Mesodermal cell (in vitro differentiated cells): ENCODE measurements at regions not wholly inside any gene's neighbourhood (a gene's known extent, or its start where the extent isn't known, plus 50 kb on each side); places are given as distances from the start of the nearest gene placed in this dataset.

ENCODE experiments used
- H3K27ac ChIP-seq: 2 replicates; pipeline ENCODE4 v1.7.0; 2013; ENCODE audit warnings: mild to moderate bottlenecking, low read depth, low read length, moderate library complexity; ENCODE audit not compliant: severe bottlenecking
- H3K36me3 ChIP-seq: 2 replicates; pipeline ENCODE4 v1.7.1; 2013; ENCODE audit warnings: mild to moderate bottlenecking, low read length, moderate library complexity; ENCODE audit not compliant: control insufficient read depth, insufficient read depth
- H3K4me1 ChIP-seq: one replicate; pipeline ENCODE4 v1.7.1; 2013; ENCODE audit warnings: mild to moderate bottlenecking, low read length; ENCODE audit not compliant: insufficient read depth, control insufficient read depth, poor library complexity, severe bottlenecking
- H3K4me3 ChIP-seq: 2 replicates; pipeline ENCODE4 v1.7.0; 2013; ENCODE audit warnings: low read length, control low read depth, mild to moderate bottlenecking; ENCODE audit not compliant: insufficient read depth, poor library complexity, severe bottlenecking; ENCODE audit errors: extremely low read depth
- H3K9me3 ChIP-seq: 2 replicates; pipeline ENCODE4 v1.7.1; 2013; ENCODE audit warnings: mild to moderate bottlenecking, low read length, moderate library complexity; ENCODE audit not compliant: control insufficient read depth
- WGBS, 2 experiments: methylation state at CpG; one replicate each; pipeline ENCODE4 v1.1.5; 2013; ENCODE audit warnings: missing lambda C conversion rate in 2 of 2; ENCODE audit not compliant: insufficient coverage in 2 of 2; 5-methylcytosine and 5-hydroxymethylcytosine counted together

GRCh38 chr10:78937800-78938694 lies 130.7 kb upstream of the ZMIZ1 start:
- WGBS, 2 experiments, result 48 to 58% methylated on average over 5 to 7 of the region's 10 CpGs
- Histone ChIP-seq H3K9me3 (peaks cover 6% of the 10 kb centered on the region), H3K4me1 (peaks cover 31% of the 10 kb centered on the region), H3K36me3 (no peaks in the 10 kb centered on the region), H3K4me3 (no peak overlapping the region), H3K27ac (peak overlapping the region; percentile 49)

GRCh38 chr10:78938695-78939672 lies 129.8 kb upstream of the ZMIZ1 start:
- H3K36me3 ChIP-seq, result no peaks in the 10 kb centered on the region
- H3K9me3 ChIP-seq, result peaks cover 9% of the 10 kb centered on the region
- WGBS, 2 experiments, result 94 to 98% methylated on average over 7 to 10 of the region's 11 CpGs
- no peak overlapping the region for H3K27ac ChIP-seq
- peaks cover 31% of the 10 kb centered on the region for H3K4me1 ChIP-seq
- no peak overlapping the region for H3K4me3 ChIP-seq

GRCh38 chr10:78942091-78942501 lies 126.7 kb upstream of the ZMIZ1 start:
- Histone ChIP-seq H3K36me3 (no peaks in the 10 kb centered on the region), H3K9me3 (peaks cover 9% of the 10 kb centered on the region), H3K4me3 (no peak overlapping the region), H3K27ac (no peak overlapping the region), H3K4me1 (peaks cover 21% of the 10 kb centered on the region)
- 73 to 94% methylated on average over 2 of the region's 4 CpGs for WGBS, 2 experiments

- Histone ChIP-seq H3K9me3 (peaks cover 9% of the 10 kb centered on the region), H3K4me1 (peaks cover 5% of the 10 kb centered on the region), H3K36me3 (no peaks in the 10 kb centered on the region), H3K27ac (peak overlapping the region; percentile 34), H3K4me3 (no peak overlapping the region)
- 49 to 52% methylated on average over 2 of the region's 3 CpGs for WGBS, 2 experiments
Observed at GRCh38 chr10:78944723-78945312, 123.9 kb upstream of the ZMIZ1 start.

GRCh38 chr10:78945838-78946237 lies 122.9 kb upstream of the ZMIZ1 start:
- peaks cover 5% of the 10 kb centered on the region for H3K4me1 ChIP-seq
- no peak overlapping the region for H3K4me3 ChIP-seq
- H3K9me3 ChIP-seq, result peaks cover 9% of the 10 kb centered on the region
- H3K36me3 ChIP-seq, result no peaks in the 10 kb centered on the region
- no peak overlapping the region for H3K27ac ChIP-seq
- WGBS, 2 experiments, result 79 to 95% methylated on average over 2 to 3 of the region's 4 CpGs

- H3K27ac ChIP-seq, result no peak overlapping the region
- H3K36me3 ChIP-seq, result no peaks in the 10 kb centered on the region
- H3K4me1 ChIP-seq, result peaks cover 5% of the 10 kb centered on the region
- no peak overlapping the region for H3K4me3 ChIP-seq
- peaks cover 8% of the 10 kb centered on the region for H3K9me3 ChIP-seq
- 84 to 86% methylated on average over 4 to 6 of the region's 6 CpGs for WGBS, 2 experiments
Observed at GRCh38 chr10:78947226-78947625, 121.5 kb upstream of the ZMIZ1 start.

GRCh38 chr10:78947733-78948132 lies 121.0 kb upstream of the ZMIZ1 start:
- H3K36me3 ChIP-seq, result no peaks in the 10 kb centered on the region
- no peak overlapping the region for H3K4me3 ChIP-seq
- peaks cover 3% of the 10 kb centered on the region for H3K9me3 ChIP-seq
- 73 to 100% methylated on average over 2 of the region's 2 CpGs for WGBS, 2 experiments
- H3K4me1 ChIP-seq, result peaks cover 5% of the 10 kb centered on the region
- no peak overlapping the region for H3K27ac ChIP-seq

- Histone ChIP-seq H3K36me3 (no peaks in the 10 kb centered on the region), H3K27ac (no peak overlapping the region), H3K4me3 (no peak overlapping the region), H3K9me3 (no peaks in the 10 kb centered on the region), H3K4me1 (peaks cover 5% of the 10 kb centered on the region)
- WGBS, 2 experiments, result 78 to 93% methylated on average over 6 of the region's 6 CpGs
Observed at GRCh38 chr10:78948621-78949030, 120.1 kb upstream of the ZMIZ1 start.

GRCh38 chr10:78950656-78951587 lies 117.8 kb upstream of the ZMIZ1 start:
- Histone ChIP-seq H3K4me3 (no peak overlapping the region), H3K36me3 (no peaks in the 10 kb centered on the region), H3K27ac (no peak overlapping the region), H3K9me3 (no peaks in the 10 kb centered on the region), H3K4me1 (no peaks in the 10 kb centered on the region)
- 95 to 96% methylated on average over 11 to 16 of the region's 19 CpGs for WGBS, 2 experiments
